Umbilical cord (tissue), 1 donor: ENCODE measurements at regions not wholly inside any gene's neighbourhood (a gene's known extent, or its start where the extent isn't known, plus 50 kb on each side); places are given as distances from the start of the nearest gene placed in this dataset.

Source experiments
- DNase-seq: peaks from one replicate; pipeline ENCODE4 v3.0.0-alpha.2; 2015; ENCODE audit warnings: low spot score

DNA sequence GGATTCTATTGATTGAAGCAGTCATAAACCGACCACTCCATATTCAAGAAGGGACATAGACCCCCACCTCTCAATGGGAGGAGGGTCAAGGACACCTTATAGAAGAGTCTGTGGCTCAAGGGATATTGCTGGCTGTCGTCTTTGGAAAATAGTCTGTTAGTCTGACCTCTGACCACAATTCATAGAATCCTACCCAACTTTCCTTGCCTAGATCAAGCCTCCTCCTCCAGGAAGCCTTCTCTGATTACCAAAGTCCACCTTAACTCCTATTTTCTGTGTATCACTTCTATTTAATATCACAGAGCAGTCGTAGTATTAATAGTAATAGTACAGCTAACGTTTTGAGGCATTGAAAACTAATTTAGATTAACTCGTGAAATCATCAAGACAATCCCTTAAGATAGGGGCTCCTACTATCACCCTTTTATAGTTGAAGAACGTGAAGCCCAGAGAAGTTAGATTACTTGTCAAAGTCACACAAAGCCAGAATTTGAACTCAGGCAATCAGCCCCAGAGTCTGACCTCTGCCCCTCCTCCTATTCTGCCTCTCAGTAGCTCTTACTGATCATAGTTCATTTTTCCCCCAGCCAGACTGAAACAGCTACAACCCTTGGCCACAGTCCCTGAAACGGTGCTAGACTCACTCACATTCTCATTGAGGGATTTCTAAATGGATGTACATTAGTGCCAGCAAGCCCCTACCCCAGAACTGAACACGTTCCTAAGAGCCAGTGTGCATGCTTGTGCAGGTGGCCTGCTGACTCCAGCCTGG is 636.6 kb downstream of the MID1IP1 start:
- DNase-seq = no peak

DNA sequence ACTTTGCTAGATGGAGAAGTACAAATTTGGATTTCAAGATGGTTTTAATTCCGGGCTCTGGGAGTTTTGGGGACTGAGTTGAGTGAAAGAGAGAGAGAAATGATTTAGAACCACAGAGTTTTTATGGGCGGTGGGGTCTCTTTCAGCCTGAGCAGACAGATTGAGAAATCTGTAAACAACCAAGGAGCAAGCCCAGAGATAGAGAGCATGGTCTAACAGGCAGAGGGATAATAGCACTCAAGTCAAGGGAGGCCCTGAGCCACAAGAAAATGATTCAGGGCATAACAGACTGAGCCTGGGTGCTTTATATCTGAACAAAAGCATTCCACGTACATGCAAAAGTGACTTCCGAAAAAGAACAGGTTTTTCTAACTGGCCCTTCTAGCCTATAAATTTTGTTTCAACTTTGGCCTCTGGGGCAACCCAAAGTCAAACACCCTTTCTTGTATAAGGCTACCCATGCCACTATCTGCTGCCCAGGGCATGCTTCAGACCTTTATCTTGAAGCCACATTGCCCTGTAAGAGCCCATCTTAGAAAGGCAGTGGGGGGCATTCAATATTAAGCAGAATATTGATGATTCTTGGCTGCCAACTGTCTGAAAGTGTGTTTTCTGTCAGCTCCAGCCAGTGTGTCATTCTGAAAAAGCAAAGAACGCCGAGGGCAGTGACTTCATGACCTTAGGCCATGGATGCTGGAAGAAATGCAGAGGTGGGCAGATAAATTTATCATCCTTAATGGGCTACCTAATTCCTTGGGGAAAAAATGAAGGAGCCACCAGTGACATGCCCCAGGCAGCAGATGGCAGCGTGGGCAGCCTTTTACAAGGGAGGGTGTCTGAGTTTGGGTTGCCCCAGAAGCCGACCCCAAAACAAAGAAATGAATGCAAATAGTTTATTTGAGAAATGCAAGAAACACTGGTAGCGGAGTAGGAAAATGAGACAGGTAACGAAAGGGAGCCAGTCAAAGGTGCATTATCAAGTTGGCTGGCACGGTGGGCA is 637.6 kb downstream of the MID1IP1 start:
- DNase-seq = no peak

DNA sequence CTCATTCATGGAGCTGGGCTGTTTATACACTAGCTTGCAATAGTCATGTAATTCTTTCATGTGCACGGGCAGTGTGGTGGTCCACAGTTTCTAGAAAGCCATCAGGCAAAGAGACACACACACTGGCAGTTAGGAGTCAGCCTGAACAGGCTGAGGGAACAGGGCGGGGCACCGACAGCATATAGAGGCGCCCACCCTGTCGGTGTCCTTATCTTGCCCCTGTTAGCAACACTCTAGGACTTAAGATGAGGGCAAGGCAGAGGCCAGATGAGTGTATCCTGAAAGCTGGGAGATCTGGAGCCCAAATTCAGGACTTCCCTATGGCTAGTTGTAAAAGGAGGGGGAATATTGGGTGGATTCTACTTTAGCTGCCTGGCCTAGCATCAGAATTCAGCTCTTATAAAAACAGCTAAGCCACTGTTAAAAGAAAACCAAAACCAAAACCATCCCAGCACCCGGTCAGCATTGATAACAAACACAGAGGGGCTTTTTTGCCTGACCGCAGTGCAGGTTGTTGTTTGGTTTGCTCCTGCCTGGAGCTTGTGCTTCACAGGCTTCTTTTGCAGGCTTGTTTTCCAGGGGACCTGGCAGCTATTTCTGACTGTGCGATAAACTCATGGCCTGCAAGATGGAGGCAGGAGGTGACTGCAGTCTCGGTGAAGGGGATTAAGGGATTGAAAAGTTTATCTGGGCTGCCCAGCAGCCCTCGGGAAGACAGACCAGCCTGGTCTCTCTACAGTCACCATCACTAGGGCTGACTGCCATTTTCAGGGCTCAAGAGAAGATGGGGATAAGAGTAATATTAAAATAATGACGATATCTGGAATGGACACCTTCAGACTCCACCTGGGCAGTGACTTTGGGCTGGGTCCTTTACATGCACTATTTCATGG is 638.9 kb downstream of the MID1IP1 start:
- peak; percentile 33 for DNase-seq

DNA sequence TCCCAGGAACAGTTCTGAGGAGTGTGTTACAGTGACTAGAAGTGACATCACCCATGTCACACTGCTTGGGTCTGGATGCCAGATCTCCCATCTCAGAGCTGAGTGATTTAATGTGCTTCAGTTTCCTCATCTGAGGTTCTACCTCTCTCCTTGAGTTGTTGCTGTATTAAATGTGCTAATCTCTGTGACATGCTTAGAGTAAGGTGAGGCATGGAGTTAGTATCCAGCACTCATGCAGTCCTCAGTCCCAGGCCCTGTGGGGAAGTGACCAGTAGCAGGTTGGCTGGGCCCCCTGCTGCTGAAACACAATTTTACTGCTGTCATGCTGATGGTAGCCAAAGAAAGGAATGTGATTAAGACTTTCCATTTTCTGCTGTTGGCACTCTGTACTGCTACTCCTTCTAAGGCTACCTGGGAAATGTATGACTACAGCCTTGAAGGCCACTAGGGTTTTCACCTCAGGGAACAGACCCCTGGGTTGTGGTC is 639.6 kb downstream of the MID1IP1 start:
- DNase-seq = no peak

DNA sequence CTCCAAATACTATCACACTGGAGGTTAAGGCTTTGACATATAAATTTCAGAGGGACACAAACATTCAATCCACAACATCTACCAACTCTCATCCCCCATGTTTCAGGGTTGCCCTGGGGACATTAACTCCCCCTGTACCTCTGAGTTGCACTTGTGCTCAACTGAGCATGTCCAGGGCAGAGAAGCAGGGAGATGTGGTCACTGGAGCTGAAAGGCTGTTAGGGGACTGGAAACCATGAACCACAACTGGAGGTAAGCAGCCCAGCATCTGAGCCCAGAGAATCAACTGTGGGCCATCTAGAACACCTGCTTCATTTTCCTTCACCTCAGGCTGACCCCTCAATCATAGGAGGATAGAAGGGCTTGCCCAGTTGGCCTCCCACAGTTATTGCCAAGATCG is 641.1 kb downstream of the MID1IP1 start:
- no peak for DNase-seq

DNA sequence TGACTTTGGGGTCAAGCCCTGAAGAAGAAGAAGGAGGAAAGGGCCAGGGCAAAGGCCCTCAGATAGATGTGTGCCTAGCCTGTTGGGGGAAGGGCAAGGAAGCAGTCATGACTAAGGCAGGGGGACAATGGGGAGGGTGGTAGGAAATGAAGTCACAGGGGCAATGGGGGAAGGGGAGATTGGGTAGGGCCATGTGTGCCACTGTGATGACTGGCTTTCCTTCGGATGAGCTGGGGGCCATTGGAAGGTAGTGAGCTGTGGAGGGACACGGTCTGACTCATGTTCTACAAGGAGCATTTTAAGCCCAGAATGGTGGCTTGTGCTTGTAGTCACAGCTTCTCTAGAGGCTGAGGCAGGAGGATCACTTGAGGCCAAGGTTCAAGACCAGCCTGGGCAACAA is 642.0 kb downstream of the MID1IP1 start:
- DNase-seq = no peak

DNA sequence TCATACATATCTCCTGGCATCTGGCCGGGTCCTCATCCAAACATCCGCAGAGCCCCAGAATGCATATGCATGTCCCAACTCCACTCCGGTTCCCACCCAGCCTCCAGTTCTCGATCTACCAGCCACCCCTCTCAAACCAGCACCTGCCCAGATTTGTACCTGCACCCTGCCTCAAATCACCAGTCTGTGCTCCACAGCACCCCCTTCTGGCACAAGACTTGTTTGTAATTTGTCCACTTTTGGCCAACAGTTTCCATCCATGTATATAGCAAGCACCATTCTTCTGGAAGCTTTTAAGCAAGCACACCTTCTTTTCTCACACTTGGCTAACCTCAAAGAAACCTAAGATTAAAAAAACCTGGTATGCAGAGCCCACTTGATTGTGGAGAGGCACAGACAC is 644.1 kb downstream of the MID1IP1 start:
- no peak for DNase-seq

DNA sequence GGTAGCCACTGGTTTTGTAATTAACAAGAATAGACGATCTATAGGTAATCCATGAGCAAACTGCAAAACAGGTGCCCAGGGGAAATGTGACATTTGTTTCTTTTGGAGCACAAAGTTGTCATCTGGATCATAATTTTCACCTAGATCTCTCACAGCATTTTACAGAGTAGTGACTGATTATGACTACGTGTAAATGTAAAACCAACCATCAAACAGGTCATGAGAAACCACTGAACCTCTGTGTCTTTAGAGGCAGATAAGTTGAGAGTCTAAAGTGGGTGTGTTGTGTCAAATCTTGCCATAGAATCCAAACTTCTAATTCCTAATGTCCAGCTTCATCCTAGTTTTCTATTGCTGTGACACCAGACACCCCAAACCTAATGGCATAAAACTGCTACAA is 648.1 kb downstream of the MID1IP1 start:
- no peak for DNase-seq

DNA sequence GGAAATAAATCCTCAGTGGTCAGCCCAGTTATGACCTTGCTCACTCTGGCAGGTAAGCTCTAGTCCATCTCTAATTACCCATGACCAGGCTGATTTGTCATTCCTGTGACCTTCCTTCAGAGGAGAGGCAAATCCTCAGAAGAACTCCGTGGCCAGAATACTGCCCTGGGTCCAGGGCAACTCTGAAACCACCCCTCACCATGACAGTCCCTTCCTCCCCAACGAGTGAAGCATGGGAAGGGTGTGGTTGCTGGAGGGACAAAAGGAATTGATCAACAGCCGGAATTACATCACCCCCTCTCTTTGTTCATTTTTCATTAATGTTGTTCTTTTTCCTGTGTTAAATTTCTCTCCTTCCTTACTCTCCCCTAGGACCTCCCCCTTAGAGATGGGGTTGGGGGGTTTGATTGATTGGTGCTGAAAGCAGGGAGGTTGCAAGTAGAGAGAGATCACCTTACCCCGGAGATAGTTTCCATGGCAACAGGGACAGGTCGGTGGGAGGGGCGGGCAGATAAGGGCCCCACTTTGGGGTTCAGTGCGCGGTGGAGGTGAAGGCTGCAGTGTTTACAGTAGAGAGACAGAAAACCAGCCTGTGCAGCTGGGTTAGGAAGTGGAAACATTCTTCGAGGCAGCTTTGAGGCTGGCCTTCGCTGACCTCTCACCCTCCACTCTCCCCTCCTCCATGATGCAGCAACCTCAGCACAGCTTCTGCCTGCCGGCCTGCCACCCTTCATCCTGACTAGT is 647.4 kb downstream of the BCOR start:
- DNase-seq = no peak

DNA sequence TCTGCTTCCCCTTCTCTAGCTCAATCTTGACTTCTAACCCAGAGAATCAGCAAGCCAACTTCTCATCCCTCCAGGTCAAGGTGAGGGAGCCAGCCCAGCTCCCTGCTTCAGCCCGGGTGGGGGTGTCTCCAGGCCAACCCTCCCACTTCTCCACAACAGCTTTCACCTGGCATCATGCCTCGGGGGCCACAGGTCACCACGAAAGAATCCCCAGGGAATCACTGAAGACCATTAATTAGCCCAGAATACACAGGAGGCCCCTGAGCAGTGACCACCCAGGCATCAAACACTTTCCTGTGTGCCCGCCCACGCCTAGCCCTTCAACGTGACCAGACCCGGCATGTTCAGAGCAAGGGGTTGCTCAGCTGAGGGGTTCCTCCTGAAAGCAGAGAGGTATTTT is 646.7 kb downstream of the BCOR start:
- no peak for DNase-seq

DNA sequence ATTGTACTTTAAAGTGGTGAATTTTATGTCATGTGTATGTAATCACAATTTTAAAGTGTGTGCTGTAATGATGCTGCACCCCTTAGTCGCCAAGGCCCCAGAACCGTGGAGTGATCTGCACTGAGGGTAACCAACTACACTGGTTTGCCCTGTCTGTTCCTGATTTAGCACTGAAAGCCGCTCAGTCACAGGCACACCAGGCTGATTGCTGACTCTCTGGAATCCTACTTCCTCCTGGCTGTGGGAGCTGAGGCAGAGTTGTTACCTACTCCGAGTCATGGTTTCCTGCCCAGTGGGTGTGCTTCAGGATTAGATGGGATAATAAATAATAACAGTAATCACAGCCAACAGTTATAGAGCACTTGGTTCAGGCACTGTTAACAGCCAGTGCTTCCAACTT is 645.4 kb downstream of the BCOR start:
- DNase-seq = no peak

DNA sequence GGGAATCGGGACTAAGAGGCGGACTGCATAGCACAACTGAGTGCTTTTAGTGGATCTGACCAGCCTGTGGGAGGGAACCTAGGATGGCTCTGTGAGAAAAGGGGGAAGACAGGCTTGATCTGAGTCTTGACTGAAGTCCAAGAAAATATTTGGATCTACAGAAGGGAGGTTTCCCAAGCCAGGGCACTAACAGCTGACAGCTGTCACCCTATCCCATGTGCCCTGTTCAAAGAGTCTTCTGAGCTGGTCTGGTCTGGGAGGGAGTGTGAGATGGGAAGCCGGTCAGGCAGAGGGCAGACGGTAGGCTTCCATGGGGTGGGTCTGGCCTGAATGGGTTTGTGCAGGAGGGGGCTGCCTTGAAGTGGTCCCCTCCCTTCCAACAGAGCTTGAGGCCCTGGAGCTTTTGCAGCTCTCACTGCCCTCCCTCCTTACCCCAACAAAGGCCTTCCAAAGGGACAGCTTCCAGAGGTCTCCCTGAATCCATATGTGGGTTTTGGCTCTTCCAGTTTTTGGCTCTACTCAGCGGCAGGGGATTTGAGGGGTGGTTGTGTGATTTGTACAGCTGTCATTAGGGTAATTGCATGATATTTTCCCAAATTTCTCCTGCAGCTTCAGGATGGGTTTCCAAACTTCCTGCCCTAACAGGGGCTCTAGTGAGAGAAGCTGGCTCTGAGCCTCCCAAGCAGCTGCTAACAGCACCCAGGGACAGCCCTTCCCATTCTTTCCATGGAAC is 643.7 kb downstream of the BCOR start:
- peak; percentile 66 for DNase-seq

DNA sequence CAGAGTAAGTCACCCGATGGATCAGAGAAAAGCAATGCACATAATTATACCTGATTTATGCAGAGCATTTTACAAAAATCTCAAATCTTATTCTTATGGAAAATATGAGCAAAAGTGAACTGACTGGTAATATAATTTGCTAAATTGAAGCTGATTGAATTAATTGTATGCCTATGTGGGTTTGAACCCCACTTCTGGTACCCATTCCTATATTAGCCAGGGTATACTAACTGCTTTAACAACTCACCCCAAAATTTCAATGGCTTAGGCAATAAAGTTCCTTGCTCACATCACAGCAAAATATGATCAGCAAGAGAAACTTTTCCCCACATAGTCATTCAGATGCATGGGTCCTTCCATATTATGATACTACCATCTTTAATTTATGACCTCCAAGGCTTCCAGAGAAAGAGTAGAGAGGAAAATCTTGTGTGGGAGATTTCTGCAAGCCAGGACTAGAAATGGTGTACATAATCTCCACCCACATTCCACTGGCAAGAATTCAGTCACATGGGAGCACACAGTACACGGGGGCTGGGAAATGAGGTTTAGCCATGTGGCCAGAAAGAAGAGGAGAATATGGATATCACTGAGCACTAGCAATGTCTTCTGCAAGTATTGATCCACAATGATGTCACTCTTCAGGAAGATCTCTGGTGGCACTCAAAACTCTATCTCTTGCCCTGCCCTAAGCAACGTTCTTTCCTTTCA is 640.7 kb downstream of the BCOR start:
- DNase-seq = peak; percentile 45

DNA sequence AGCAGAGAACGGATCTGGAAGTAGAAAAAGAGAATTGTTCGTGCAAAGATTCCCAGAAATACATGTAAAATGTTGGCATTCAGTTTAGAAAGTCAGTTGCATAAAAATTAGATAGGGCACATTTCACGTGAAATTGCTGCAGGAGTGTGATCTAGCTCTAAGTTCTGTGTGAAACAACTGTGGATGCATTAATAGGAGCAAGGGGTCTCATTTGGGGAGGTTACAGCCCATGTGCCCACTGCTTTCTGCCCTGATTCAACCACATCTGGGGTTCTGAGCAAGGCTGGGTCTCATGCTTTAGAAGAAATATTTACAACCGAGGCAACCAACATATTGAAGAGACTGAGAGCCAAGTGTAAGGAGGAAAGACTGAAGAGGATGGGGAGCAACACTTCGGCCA is 639.0 kb downstream of the BCOR start:
- no peak for DNase-seq

DNA sequence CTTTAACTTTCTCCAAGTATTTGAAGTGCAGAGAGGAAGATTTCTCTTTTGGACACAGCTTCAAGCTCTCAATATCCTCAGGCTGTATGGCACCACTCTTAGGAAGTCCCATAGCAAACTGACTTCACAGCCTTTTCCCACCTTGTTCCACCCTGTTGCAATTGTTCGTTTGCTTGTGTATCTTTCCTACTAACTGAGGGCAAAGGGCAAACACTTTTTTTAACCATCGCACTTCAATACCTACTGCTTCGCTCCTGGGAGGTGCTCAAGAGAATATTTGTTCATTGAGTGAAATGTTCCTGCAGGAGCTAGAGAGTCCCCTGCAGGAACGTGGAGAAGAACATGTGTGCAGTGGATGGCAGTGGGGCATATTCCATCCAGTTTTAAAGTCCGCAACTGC is 638.6 kb downstream of the BCOR start:
- no peak for DNase-seq

DNA sequence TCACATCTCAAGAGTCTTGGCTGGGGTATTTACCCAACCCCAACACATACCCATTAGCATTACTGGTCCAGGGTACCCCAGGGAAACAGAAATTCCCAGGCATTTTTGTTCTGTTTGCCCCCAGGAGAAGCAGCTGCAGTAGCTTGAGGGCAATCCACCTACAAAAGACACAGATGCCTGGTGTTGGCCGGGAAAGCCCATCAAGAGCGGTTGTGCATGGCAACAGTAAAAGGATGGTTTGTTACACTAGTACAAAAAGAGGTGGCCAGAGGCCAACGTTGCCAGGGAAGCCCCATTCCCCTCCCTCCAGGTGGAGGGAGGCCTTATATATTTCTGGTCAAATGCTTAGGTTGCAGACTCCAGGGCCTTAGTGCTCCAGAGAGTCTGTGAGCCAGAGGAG is 637.8 kb downstream of the BCOR start:
- no peak for DNase-seq

DNA sequence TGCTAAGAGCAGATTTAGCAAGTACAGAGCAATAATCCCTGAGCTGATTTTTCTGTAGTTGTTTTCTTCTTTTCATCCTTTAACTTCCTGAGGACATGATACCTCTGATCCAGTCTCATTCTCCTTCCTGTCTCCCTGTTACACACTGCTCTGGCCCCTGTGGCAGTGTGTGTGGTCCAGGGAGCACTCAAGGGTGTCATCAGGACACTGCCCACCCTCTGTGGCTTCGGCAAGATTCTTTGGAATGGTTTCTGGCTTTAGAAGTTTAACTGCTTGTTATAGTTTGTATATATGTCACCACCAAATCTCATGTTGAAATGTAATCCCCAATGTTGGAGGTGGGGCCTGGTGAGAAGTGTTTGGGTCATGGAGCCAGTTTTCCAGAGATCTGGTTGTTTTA is 637.3 kb downstream of the BCOR start:
- DNase-seq = no peak

DNA sequence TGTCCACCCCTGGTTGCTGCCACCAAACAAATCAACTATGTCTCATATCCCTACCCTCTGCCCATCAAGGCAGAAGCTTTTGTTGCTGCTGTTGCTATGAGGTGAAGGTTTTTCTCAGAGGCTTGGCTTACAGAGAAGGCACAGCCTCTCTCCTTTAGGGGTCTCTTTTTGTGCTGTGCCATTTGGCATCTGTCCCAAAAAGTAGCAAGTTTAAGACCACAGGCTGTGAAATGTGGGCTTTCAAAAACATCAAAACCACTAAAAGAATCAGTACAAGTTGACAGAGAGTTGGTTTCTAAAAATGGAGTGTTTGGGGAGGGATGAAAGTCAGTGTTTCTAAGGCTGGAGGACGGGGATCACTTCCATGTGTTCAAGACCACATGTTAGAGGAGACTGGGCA is 634.9 kb downstream of the BCOR start:
- no peak for DNase-seq

DNA sequence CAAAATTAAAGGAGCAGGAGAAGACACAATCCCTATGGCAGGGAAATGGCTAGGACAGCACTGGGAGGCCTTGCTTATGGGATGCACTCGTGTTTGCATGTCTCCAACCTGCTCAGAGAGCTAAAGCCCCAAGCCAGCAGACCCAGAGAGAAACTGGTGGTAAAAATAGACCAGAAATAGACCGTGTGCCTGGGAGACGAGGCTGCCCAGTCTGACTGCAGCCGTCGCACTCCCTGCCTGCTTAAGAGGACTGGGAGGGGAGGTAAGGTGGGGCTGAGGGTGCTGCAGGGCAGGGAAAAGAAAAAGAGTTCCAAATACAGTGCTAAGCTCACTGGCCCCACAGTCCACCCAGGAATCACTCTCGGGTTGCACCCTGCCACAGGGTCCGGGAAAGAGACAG is 633.5 kb downstream of the BCOR start:
- DNase-seq = no peak

DNA sequence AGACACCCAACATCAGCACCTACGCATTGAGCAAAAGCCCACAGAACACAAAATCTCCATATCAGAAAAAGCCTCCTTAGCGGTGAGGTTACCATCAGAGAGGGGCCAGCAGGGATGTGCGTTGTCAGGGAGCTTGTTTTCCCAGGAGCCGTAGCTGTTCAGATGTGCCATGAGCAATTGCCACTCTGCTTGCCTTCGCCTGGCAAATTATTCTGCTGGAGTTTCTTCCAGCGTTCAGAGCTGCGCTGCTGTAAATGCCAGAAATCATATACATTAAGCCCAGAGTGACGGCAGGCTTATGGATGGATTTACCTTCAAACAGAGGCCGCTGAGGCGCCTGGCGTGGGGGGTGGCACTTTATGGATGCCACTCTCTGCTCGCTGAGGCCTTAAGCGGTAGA is 632.3 kb downstream of the BCOR start:
- peak; percentile 68 for DNase-seq
